Left ventricle myocardium inferior (tissue), 1 donor: ENCODE measurements at regions not wholly inside any gene's neighbourhood (a gene's known extent, or its start where the extent isn't known, plus 50 kb on each side); places are given as distances from the start of the nearest gene placed in this dataset.

ENCODE experiments used
- DNase-seq: peaks from one replicate; pipeline ENCODE4 v3.0.0-alpha.2; 2020
- H3K27ac ChIP-seq: fragments of 200-600 bp; replicated peaks from 2 replicates; pipeline ENCODE4 v1.8.0; 2021
- H3K27me3 ChIP-seq: fragments of 200-600 bp; 2 replicates; pipeline ENCODE4 v1.8.0; 2021; ENCODE audit warnings: low read depth
- H3K36me3 ChIP-seq: fragments of 200-600 bp; 2 replicates; pipeline ENCODE4 v1.8.0; 2021
- H3K4me1 ChIP-seq: fragments of 200-600 bp; 2 replicates; pipeline ENCODE4 v1.8.0; 2021
- H3K4me3 ChIP-seq: fragments of 200-600 bp; 2 replicates; pipeline ENCODE4 v1.8.0; 2021; ENCODE audit warnings: mild to moderate bottlenecking, moderate library complexity
- H3K9me3 ChIP-seq: fragments of 200-600 bp; replicated peaks from 2 replicates; pipeline ENCODE4 v1.8.0; 2021
- intact Hi-C: fragments of 100-400 bp; cut with micrococcal nuclease; formaldehyde crosslinking; loops from one replicate; pipeline ENCODE4 v1.11.0; 2022
- TF ChIP-seq, protein P1 (sequence below): fragments of 200-600 bp; IDR thresholded peaks from 2 replicates; pipeline ENCODE4 v1.8.0; 2021; ENCODE audit warnings: antibody characterized with exemption, mild to moderate bottlenecking, borderline replicate concordance
- donor health status: DM: no; HTN: yes; CAD: no; lungs with severe emphysema.

DNA sequence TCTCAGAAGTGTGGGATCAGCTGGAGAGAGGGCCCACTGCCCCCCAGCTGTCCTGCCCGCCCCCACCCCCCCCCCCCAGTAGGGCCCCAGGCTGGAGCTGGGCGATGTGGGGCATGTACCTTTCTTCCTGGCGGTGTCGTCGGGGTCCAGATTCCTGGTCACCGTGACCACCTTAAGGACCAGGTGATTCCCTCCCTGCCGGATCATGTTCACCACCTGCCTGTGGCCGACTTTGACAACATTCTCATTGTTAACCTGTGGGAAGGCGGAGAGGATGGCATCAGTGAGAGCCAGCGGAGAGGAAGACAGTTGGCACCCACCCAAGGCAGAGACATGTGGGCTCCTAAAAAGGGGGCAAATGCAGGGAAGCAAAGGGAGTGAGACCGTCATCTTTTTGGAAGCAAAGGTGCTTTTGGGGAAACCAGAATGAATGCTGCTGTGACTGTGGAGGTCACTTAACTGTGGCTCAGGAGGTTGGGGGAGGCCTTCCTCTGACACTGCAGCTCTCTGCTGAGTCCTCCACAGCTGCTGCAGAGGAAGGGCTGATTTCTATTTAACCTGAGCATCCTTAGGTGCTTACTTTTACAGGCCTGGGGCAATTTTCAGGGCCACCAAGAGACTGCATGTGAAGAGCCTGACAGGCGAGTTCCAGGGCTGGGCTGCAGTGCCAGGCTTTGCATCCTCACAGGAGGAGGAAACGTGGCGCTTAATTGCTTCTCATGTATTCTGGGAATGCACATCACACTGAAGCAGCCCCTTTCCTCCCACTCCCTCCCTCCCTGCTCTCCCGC is 104.5 kb downstream of the CTTN start:
- TF ChIP-seq, protein P1, sequence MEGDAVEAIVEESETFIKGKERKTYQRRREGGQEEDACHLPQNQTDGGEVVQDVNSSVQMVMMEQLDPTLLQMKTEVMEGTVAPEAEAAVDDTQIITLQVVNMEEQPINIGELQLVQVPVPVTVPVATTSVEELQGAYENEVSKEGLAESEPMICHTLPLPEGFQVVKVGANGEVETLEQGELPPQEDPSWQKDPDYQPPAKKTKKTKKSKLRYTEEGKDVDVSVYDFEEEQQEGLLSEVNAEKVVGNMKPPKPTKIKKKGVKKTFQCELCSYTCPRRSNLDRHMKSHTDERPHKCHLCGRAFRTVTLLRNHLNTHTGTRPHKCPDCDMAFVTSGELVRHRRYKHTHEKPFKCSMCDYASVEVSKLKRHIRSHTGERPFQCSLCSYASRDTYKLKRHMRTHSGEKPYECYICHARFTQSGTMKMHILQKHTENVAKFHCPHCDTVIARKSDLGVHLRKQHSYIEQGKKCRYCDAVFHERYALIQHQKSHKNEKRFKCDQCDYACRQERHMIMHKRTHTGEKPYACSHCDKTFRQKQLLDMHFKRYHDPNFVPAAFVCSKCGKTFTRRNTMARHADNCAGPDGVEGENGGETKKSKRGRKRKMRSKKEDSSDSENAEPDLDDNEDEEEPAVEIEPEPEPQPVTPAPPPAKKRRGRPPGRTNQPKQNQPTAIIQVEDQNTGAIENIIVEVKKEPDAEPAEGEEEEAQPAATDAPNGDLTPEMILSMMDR: no peak
- H3K4me1 ChIP-seq: peaks cover 13% of the 10 kb centered on the region
- intact Hi-C loops: no loop called here
- H3K4me3 ChIP-seq: no peak overlapping the region
- peaks cover 10% of the 10 kb centered on the region for H3K27me3 ChIP-seq
- no peaks in the 10 kb centered on the region for H3K9me3 ChIP-seq
- no peaks in the 10 kb centered on the region for H3K36me3 ChIP-seq
- no peak overlapping the region for H3K27ac ChIP-seq
- peak; percentile 5 for DNase-seq

DNA sequence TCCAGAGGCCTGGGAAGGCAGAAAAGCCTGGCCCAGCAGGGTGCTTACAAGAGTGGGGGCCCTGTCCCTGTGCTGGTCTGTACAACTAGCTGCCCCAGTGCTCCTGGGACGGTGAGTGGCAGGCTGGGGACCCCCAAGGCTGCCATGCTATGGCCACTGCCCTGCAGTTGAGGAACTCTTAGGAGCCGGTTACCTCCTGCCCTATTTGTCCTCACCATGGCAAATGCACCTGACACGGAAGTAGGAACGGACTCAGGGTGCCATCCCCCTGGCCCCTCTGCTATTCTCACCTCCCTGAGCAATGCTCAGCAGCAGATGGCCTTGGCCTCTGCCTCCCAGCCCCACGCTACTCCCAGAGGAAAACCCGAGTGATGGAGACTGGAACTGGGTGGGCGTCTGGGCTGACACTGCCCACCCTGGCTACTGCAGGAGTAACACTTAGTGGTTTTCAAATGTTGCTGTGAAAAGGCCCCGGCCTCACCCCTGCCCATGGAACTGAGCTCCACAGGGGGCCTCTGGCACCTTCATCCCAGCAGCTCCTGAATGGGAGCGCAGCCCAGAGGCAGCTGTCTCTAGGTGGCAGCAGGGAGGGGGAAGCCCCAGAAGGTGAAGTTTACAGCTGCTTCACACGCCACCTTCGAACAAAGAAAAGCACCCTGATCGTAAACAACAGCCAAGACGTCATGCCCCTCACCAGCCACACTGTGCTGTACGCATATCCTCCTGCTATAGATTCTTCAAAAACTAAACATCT is 105.3 kb downstream of the CTTN start:
- peak; percentile 13 for DNase-seq
- H3K27ac ChIP-seq: no peak overlapping the region
- intact Hi-C loops: no loop called here

DNA sequence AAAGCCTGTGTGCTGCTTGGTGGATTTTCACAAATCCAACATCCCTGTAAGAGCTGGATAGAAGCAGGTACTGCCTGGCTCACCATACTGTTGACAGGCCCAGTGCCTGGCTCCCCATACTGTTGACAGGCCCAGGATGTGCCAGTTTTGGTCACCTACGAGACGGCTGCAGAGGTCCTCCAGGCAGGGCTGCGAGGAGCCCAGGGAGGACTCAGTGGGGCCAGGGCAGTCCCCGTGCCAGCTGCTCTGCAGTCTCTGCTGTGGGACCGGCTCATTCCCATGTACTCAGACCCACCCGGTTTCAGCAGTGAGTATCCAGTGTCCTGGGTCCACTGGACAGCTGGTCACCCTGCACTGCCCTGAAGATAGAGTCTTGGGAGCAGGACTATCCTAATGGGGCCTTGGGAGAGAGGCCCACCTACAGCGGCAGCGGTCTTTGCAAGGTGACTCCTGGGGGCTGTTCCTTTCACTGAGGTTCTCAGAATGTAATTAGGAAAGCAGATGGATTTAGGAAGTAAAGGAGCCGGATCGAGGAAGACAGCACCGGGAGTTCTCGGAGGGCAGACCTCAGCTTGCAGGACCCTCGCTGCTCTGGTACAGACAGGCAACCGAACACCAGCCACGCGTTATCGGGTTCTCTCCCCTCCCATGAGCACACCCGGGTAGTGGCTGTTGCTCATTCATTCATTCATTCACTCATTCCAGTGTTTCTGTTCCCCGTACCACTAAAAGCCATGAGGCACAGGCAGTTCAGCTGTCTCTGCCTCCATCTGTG is 106.1 kb downstream of the CTTN start:
- Histone ChIP-seq H3K4me3 (no peak overlapping the region), H3K27ac (no peak overlapping the region), H3K27me3 (peaks cover 24% of the 10 kb centered on the region), H3K9me3 (no peaks in the 10 kb centered on the region), H3K36me3 (no peaks in the 10 kb centered on the region), H3K4me1 (peaks cover 13% of the 10 kb centered on the region)
- TF ChIP-seq, protein P1: no peak
- intact Hi-C loops: no loop called here
- peak; percentile 11 for DNase-seq

More for the DNA sequence above, 105.3 kb downstream of the CTTN start:
- no peaks in the 10 kb centered on the region for H3K9me3 ChIP-seq
- peaks cover 17% of the 10 kb centered on the region for H3K27me3 ChIP-seq
- peaks cover 13% of the 10 kb centered on the region for H3K4me1 ChIP-seq
- no peaks in the 10 kb centered on the region for H3K36me3 ChIP-seq
- TF ChIP-seq, protein P1: peak; percentile 51
- no peak overlapping the region for H3K4me3 ChIP-seq

DNA sequence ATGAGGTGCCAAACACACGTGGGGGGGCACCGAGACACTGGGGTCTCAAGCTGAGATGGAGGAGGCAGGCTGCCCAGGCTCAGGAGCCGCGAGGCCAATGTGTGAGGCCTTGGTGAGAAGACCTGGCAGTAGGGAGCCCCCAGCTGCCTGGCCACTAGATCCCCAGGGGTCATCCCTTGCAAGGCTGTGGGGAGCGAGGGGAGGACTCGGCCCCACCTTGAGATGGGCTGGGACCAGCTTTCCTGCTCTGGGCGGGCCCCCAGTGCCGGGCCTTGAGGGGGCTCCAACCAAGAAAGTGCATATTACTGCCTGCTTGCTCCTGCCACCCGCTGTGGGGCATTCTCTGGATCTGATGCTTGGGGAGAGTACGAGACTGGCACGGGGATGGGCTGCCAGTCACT is 107.0 kb downstream of the CTTN start:
- Histone ChIP-seq H3K27me3 (peaks cover 33% of the 10 kb centered on the region), H3K4me3 (no peak overlapping the region), H3K36me3 (no peaks in the 10 kb centered on the region), H3K4me1 (peaks cover 13% of the 10 kb centered on the region), H3K9me3 (no peaks in the 10 kb centered on the region), H3K27ac (no peak overlapping the region)
- intact Hi-C loops: no loop called here
- DNase-seq: peak; percentile 1
- TF ChIP-seq, protein P1: no peak
